GM13977 (cell line): ENCODE measurements at regions not wholly inside any gene's neighbourhood (a gene's known extent, or its start where the extent isn't known, plus 50 kb on each side); places are given as distances from the start of the nearest gene placed in this dataset.

Experiments used
- DNase-seq: peaks from one replicate; pipeline ENCODE4 v3.0.0; 2012; ENCODE audit warnings: low spot score
- CTCF ChIP-seq: IDR thresholded peaks from 2 replicates; pipeline ENCODE4 v1.5.1; 2012; ENCODE audit warnings: mild to moderate bottlenecking, control low read depth; ENCODE audit not compliant: insufficient read depth; ENCODE audit errors: extremely low read depth, missing control alignments
- in situ Hi-C: fragments of 300-500 bp; cut with MboI; formaldehyde crosslinking; loops from one replicate; pipeline ENCODE4 v1.12.0; 2022; ENCODE audit warnings: low sequenced_read_pairs, low pct_unique_long_range_greater_than_20kb, mixed read lengths, inconsistent platforms; ENCODE audit not compliant: unreplicated experiment

GRCh38 chr2:7119132-7119835 is 202.1 kb downstream of the RNF144A start:
- TF ChIP-seq CTCF = peak; percentile 29
- in situ Hi-C loops = no loop called here
- DNase-seq = peak; percentile 38

GRCh38 chr2:7121851-7122250 is 204.6 kb downstream of the RNF144A start:
- in situ Hi-C loops = no loop called here
- no peak for TF ChIP-seq CTCF
- no peak for DNase-seq

- in situ Hi-C loops = no loop called here
- TF ChIP-seq CTCF = no peak
- DNase-seq = no peak
Measured at GRCh38 chr2:7127156-7127555, 209.9 kb downstream of the RNF144A start.

- in situ Hi-C loops = no loop called here
Measured at GRCh38 chr2:7127687-7128086, 210.5 kb downstream of the RNF144A start.

GRCh38 chr2:7131261-7131660 is 214.0 kb downstream of the RNF144A start:
- TF ChIP-seq CTCF = no peak
- no peak for DNase-seq
- in situ Hi-C loops = no loop called here

More at GRCh38 chr2:7127687-7128086, 210.5 kb downstream of the RNF144A start:
- no peak for DNase-seq
- no peak for TF ChIP-seq CTCF

GRCh38 chr2:7132753-7133152 is 215.5 kb downstream of the RNF144A start:
- no peak for TF ChIP-seq CTCF
- in situ Hi-C loops = no loop called here
- no peak for DNase-seq
